K562 (cell line): ENCODE measurements at regions not wholly inside any gene's neighbourhood (a gene's known extent, or its start where the extent isn't known, plus 50 kb on each side); places are given as distances from the start of the nearest gene placed in this dataset.

Experiments used
- CBX3 ChIP-seq, 2 experiments: IDR thresholded peaks; 1 replicate in 1 of 2; 2 replicates in 1 of 2; pipeline ENCODE4 v1.6.1; 2012; ENCODE audit warnings: inconsistent platforms in 2 of 2, low read length in 2 of 2, borderline replicate concordance in 1 of 2, control low read depth in 1 of 2
- CEBPZ ChIP-seq: fragments of 150-350 bp; IDR thresholded peaks from 2 replicates; pipeline ENCODE4 v1.6.1; 2014; ENCODE audit warnings: low read depth, mild to moderate bottlenecking, low read length, borderline replicate concordance
- CTCF ChIP-seq, 3 experiments: IDR thresholded peaks in 2 of 3; conservative IDR thresholded peaks in 1 of 3; 2 replicates each; pipeline ENCODE4 v1.5.1; 2011 to 2012; ENCODE audit warnings: low read length in 3 of 3, mild to moderate bottlenecking in 3 of 3, control low read depth in 2 of 3, improper control_type of control experiment in 1 of 3, inconsistent platforms in 1 of 3, low read depth in 1 of 3, mixed read lengths in 1 of 3, moderate library complexity in 1 of 3; ENCODE audit not compliant: insufficient read depth in 2 of 3
- EZH2 ChIP-seq: IDR thresholded peaks from 2 replicates; pipeline ENCODE4 v1.6.1; 2012; ENCODE audit warnings: low read depth, mild to moderate bottlenecking, inconsistent platforms, low read length, borderline replicate concordance
- SREBF1 ChIP-seq: fragments of 150-350 bp; IDR thresholded peaks from 2 replicates; pipeline ENCODE4 v1.6.1; 2014; ENCODE audit warnings: antibody characterized with exemption, low read depth, low read length, borderline replicate concordance
- ZBTB1 ChIP-seq: sonication (generic); formaldehyde crosslinking; IDR thresholded peaks from 2 replicates; pipeline ENCODE4 v1.8.1; 2023; ENCODE audit warnings: missing genetic modification reagents, low read depth, mild to moderate bottlenecking, borderline replicate concordance
- ZZZ3 ChIP-seq: fragments of 450-650 bp; IDR thresholded peaks from 2 replicates; pipeline ENCODE4 v1.6.1; 2016; ENCODE audit warnings: antibody characterized with exemption, mild to moderate bottlenecking, moderate library complexity

- no peak for TF ChIP-seq ZBTB1 (CRISPR knock-in tag)
- TF ChIP-seq CBX3 (IDR thresholded peaks at IDR 0.05; ENCODE audit: borderline replicate concordance in 1 of 2, low read length in 2 of 2) = no peak
- no peak for TF ChIP-seq CEBPZ
- no peak for TF ChIP-seq ZZZ3
- TF ChIP-seq EZH2 = no peak
- no peak for TF ChIP-seq SREBF1
- TF ChIP-seq CTCF (IDR thresholded peaks at IDR 0.05 in 2 of 3, conservative IDR thresholded peaks at IDR 0.05 in 1 of 3; ENCODE audit: insufficient read depth in 2 of 3, low read depth in 1 of 3, low read length in 3 of 3) = no peak
Measured at GRCh38 chr5:75951158-75951557, 132.0 kb upstream of the SV2C start.
